ENCODE measurements at regions not wholly inside any gene's neighbourhood (a gene's known extent, or its start where the extent isn't known, plus 50 kb on each side); places are given as distances from the start of the nearest gene placed in this dataset.

DNA sequence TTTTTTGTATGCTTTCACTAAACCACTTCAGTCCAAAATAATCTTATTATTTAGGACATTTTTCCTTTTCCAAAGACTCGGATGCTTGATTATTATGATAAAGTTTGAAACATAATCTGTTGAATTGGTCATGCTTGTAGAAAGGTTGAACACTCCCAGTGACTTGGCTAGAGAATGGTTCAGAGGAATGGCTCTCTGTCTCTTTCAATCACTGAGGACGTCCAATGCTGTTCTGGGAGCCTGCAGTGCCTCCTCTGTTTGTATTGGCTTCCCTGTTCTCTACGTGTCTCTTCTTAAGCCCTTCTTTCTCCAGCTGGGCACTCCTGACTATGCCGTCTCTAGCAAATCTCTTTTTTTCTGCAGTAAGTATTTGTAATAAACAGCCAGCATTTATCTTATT is 369.0 kb upstream of the DYNLRB2 start:
- DNase-seq = no peak

DNA sequence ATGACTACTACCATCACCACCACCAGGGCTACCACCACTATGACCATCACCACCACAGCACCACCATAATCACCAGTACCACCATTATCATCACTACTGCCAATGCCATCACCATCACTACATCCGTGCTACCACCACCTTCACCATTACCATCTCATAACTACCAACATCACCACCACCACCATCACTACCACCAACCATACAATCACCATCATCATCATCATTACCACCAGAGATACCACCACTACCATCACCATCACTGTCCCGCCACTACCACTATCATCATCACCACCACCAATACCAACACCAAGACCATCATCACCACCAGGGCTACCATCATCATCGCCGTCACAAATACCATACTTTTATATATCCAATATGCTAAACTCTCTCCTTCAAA is 369.6 kb upstream of the DYNLRB2 start:
- DNase-seq = no peak

DNA sequence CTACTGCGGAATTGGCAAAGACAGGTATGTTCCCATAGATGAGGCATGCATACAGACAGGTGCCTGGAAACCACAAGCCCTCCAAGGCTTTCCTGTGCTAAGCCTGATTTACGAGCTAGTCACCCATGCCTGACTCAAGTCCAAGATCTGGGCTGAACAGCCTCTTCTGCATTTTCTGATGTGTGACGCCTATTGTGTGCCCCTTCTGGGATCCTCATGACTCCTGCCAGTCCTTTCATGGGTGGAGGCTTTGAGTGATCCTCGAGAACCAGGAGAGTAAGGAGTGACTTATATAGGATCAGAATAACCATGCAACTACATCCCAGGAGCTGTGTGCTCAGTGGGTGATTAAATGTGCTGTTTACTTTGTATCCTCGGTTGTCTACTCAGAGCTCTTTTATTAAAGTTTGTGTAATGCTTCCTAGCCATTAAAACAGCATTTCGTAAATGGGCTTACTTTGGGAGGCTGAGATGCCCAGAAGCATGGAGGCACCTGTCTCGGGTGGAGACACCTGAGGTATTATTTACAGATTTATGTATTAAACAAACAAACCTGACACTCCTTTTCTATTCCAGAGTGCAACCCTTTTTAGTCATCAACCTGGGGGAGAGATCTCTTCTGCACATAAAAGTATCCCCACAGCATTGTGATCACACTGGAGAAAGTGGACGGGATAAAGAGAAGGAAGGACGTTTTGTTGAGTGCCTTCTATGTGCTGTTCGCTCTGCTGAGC is 373.0 kb upstream of the DYNLRB2 start:
- DNase-seq = peak; percentile 75

DNA sequence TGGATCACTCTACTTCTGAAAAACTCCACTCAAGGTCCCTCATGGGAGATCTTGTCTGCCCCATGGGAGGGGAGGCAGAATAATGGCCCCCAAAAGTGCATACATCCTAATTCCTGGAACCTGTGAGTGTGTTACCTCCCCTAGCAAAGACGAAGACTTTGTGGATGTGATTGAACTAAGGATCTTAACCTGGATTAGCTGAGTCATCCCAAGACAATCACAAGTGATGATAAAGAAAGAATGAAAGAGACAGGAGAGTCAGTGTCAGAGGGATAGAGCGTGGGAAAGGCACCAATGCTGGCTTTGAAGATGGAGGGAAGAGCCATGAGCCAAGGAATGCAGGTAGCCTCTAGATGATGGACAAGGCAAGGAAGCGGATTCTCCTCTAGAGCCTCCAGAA is 374.7 kb upstream of the DYNLRB2 start:
- DNase-seq = no peak

DNA sequence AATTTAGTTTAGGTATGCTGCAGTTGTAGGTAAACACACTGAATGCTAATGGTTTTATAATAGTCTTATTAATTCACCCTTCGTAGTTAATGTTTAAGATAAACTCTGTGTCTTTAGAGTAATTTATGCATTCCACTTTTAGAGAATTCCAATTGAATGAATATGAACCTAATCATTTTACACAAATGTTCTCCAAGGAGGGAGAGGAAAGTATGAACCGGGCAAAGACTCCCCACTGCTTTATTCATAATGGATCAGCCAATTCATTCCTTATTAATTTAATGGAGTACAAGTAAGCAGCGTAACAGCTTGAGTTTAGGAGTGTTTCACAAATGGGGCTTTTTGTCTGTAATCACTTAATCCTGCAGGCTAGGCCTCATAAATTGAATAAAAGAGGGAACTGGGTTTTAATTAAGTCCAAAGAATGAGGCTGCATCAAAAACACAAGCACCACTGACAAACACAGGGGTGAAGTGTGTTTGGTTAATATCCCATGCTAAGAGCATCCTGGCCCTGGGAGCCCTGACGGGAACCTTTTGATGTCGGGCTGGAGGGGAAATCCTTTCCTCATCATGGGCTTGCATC is 375.7 kb upstream of the DYNLRB2 start:
- DNase-seq = no peak

DNA sequence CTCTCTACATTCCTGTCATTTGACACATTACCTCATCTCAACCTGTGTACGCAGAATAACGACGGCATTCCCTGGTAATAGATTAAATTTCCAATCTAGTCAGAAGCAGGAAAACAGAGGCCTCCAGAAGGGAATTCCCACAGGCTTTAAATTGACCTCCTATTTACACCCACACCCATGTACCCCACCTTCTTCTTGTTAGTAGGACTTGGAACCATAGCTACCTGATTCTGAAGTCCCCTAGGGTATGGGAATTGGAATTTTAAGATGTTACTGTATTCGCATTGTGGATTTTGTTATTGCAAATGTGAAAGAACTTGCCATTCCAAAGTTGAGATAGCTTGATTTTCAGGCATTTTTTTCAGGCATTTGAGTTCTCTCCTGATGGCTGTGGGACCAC is 377.5 kb upstream of the DYNLRB2 start:
- DNase-seq = no peak

DNA sequence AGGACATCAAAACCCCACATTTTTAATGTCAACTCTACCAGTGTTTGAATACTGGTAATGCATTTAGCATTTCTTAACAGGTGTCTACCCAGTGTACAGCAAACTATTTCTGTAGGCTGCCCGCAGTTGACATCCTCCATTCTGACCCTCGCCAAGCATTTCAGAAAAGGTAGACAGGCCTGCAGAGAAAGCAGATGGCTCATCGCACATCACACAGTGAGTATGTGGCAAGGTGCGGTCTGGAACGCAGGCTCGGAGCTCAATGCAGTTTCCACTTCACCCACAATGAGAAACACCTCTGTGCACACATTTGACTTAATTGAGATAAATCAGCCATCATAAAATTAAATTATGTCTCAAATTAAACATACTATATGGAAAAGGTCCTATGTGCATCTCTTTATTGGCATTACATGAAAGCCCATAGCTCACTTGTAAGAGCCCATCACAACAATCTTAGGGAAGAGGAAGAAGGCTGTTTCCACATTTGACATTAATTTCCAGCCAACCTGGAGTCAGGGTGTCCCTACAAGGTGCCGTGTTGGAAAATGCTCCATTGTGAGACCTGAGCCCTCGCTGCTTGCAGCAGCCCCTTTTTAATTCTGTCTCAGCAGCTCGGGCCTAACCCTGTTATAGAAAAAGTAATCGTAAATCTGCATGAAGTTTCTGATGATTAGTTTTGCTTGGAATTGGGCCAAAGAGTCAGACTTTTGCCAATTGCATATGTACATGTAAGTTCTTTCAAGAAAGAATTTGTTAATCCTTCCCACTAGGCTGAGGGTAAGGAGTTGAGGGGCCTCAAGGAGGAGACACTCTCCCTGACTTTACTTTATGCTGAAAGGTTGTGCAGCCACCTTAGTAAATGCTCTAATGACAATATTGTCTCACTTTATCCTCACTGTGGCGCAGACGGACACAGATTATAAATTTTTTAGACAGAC is 378.7 kb upstream of the DYNLRB2 start:
- no peak for DNase-seq

DNA sequence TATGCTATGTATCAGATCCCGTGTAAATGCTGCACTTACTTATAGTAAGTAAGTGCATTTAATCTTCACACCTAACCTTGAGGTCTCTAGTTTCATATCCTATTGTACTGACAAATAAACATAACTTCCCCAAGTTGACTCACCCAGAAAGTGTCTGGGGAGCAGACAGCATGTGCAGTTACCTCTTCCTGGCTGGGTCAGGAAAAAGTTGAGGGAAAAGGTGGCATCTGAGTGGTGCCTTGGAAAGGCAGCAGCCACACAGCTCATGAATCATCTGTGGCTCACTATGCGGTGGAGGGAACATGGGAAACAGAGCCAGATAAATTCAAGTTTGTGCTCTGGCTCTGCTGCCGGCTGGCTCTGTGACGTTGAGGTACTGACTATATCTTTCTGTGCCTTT is 382.0 kb upstream of the DYNLRB2 start:
- no peak for DNase-seq

- no peak for DNase-seq
Measured at GRCh38 chr16:80151722-80152111, 389.1 kb upstream of the DYNLRB2 start.

DNA sequence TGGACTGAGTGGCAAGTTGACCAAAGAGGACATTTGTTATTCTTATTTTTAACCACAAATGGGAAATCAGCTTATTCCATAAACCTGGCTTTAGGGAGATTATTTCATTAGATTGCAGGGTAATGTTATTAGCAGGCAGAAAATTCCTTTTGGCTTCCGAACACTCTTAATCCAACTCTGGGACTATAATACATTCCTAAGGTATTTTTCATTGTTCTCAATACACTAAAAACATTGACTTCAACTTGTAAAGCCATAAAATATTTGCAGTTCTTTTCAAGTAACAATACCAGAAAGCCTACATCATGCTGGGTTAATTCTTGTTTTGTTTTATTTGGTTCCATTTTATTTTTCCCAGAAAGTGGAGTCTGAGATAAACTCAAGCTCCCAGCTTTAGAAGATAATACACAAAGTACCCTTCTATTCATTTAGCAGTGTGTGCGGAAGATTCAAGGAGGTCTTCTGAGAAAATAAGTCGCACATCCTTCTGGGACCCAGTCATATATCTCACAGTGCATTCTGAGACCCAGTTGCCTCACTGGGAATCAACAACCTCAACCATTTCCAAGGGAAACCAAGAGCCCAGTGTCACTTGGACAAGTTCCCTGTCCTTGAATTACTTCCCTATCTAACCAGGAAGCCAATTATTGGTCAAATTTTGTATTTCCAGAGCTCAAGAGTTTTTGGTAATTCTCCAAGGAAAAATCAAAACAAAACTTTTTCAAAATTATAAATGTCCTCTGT is 389.6 kb upstream of the DYNLRB2 start:
- DNase-seq = no peak

DNA sequence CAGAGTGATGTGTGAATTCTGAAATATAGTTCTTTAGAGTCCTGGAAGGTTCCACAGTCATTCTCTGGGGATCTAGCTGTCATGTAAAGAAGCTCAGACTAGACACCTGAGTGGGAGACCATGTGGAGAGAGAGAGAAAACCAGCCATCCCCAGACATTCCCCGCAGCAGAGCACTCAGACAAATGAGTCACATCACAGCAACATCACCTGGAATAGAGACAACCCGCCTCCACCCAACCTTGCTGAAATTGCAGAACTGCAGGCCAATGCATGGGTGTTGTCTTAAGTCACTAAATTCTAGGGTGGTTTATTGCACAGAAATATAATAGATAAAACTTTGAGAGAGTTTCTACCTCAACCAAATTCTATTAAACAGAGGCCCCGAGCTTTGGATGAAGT is 392.0 kb upstream of the DYNLRB2 start:
- DNase-seq = no peak

GRCh38 chr16:80147026-80147655 is 393.7 kb upstream of the DYNLRB2 start:
- no peak for DNase-seq

GRCh38 chr16:80144191-80144590 is 396.6 kb upstream of the DYNLRB2 start:
- no peak for DNase-seq

DNA sequence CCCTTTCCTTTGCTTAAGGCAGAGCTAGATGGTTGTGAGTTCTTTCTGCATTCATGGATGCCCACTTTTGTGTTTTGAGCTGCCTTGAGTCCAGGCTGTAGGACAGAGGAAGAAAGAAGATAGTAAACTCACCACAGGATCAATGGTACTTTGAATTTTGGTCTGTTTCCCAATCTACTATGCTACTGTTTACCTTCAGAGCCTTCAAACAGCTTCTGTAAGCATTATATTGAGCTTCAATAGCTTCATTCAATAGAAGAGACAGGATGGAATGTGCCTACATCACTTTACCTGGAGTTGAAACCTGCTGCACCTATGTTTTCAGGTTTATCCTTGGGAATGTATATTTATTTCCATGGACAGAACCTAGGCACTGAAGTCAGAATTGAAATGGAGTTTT is 397.9 kb upstream of the DYNLRB2 start:
- DNase-seq = no peak

- no peak for DNase-seq
Measured at GRCh38 chr16:80142281-80142680, 398.5 kb upstream of the DYNLRB2 start.

DNA sequence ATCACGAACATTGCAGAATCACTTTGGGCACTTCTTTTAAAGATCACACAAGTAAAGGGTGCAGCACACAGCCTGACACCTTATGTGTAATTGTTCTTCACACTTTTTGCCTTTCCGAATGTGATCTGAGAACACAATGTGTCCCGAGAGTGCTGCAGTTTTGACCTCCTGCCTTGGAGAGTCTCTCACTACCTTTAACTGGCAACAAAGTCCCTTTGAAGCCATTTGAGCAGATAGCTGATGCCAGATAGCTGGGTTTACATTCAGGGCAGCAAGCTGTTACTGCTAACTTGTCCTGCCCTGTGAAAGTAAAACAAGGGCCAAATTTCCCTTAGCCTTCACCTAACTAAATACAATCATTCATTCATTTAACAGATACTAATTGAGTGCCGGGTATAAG is 411.0 kb upstream of the DYNLRB2 start:
- no peak for DNase-seq

DNA sequence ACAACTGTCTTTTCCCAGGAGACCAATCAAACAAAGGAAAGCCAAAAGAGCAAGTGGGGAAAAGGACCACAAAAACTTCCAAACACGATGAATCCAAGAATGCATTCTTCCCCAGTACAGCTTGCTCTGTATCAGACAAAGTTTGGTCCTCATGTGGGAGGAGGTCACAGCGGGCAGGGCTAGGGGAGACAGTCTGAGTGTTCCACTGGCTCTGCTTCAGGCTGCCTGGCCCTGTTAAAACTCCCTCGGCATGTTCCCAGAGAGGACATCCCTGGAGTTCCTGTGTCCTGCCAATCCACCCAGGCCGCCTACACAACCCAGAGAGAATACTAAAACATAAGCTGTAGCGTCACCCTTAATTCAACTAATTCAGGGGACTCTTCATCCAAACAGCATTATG is 415.1 kb upstream of the DYNLRB2 start:
- DNase-seq = no peak

DNA sequence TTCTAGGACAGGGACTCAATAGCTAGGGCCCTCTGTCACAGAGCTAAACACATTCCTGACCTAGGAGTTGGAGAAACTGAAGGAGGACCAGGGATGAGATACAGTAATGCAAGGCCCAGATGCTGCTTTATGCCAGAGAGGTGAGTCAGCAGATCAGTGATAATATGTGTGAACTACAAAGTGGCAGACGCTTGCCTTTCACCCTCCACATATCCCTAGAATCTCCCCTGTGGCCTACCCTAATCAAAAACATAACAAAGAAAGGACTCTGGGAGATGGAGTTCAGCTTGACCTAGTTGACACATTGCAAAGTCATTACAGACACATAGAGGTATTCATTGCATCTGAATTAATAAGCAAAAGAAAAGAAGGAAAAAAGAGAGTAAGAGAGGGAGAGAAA is 417.6 kb upstream of the DYNLRB2 start:
- no peak for DNase-seq

- no peak for DNase-seq
Measured at GRCh38 chr16:80122115-80122514, 418.7 kb upstream of the DYNLRB2 start.

DNA sequence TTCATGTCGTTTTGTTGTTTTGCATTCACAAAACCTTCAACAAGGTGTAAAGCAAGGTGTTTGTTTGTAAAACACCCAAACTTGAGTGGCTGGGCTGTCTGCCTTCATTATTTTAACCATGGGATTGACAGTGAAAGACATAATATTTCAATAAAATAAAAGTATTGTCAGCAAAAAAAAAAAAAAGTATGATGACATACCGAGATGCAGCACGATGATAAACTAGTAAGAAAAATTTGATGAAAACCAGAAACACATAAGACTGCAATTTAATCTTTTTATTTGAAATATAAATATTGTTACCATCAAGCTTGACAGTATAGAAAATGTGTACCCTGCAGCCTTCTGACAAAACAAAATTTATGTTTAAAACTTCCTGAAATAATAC is 419.3 kb upstream of the DYNLRB2 start:
- no peak for DNase-seq

GRCh38 chr16:80120899-80121521 is 419.8 kb upstream of the DYNLRB2 start:
- DNase-seq = peak; percentile 1

GRCh38 chr16:80117556-80118130 is 423.1 kb upstream of the DYNLRB2 start:
- DNase-seq = no peak
